Smooth muscle cell (in vitro differentiated cells): ENCODE measurements at regions not wholly inside any gene's neighbourhood (a gene's known extent, or its start where the extent isn't known, plus 50 kb on each side); places are given as distances from the start of the nearest gene placed in this dataset.
"Not testable (repeated sequence)": the region's sequence is repeated elsewhere in the genome, so short reads cannot be mapped to it uniquely, and the experiment has no call there.

ENCODE experiments used
- DNase-seq: peaks from one replicate; lab custom pipeline; 2025; ENCODE audit not compliant: unreplicated experiment; lab: John Stamatoyannopoulos, UW
- H2AFZ ChIP-seq: fragments of 200-600 bp; sonication (generic); 2 replicates; pipeline ENCODE4 v1.6.0; 2016; ENCODE audit warnings: antibody characterized with exemption, low read depth, mild to moderate bottlenecking
- H3F3A ChIP-seq: fragments of 200-600 bp; sonication (generic); 2 replicates; pipeline ENCODE4 v1.6.0; 2017; ENCODE audit warnings: antibody characterized with exemption, low read depth
- H3K27ac ChIP-seq: fragments of 200-600 bp; sonication (generic); 2 replicates; pipeline ENCODE4 v1.5.1; 2016; ENCODE audit warnings: low read depth, mild to moderate bottlenecking
- H3K27me3 ChIP-seq: fragments of 200-600 bp; sonication (generic); 2 replicates; pipeline ENCODE4 v1.6.1; 2016; ENCODE audit warnings: low read depth, mild to moderate bottlenecking
- H3K36me3 ChIP-seq: fragments of 200-600 bp; sonication (generic); 2 replicates; pipeline ENCODE4 v1.5.1; 2016; ENCODE audit warnings: low read depth
- H3K4me1 ChIP-seq: fragments of 200-600 bp; sonication (generic); 2 replicates; pipeline ENCODE4 v1.5.1; 2016; ENCODE audit warnings: low read depth
- H3K4me2 ChIP-seq: fragments of 200-600 bp; sonication (generic); 2 replicates; pipeline ENCODE4 v1.6.0; 2016; ENCODE audit warnings: mild to moderate bottlenecking
- H3K4me3 ChIP-seq: fragments of 200-600 bp; sonication (generic); 2 replicates; pipeline ENCODE4 v1.5.1; 2016; ENCODE audit warnings: mild to moderate bottlenecking
- H3K79me2 ChIP-seq: fragments of 200-600 bp; sonication (generic); 2 replicates; pipeline ENCODE4 v1.6.0; 2016; ENCODE audit warnings: low read depth, mild to moderate bottlenecking
- H3K9ac ChIP-seq: fragments of 200-600 bp; sonication (generic); 2 replicates; pipeline ENCODE4 v1.6.0; 2016; ENCODE audit warnings: low read depth
- H3K9me3 ChIP-seq: fragments of 200-600 bp; sonication (generic); replicated peaks from 2 replicates; pipeline ENCODE4 v1.5.1; 2016; ENCODE audit warnings: low read depth
- H4K20me1 ChIP-seq: fragments of 200-600 bp; sonication (generic); 2 replicates; pipeline ENCODE4 v1.6.0; 2016; ENCODE audit warnings: low read depth
- WGBS: methylation state at CpG from one replicate; pipeline ENCODE4 v1.1.7; 2016; ENCODE audit warnings: low lambda C conversion rate; 5-methylcytosine and 5-hydroxymethylcytosine counted together
- TF ChIP-seq, protein P1 (sequence below): fragments of 200-600 bp; sonication (generic); IDR thresholded peaks from 2 replicates; pipeline ENCODE4 v1.5.1; 2017; ENCODE audit warnings: borderline replicate concordance, mild to moderate bottlenecking, antibody characterized with exemption; ENCODE audit not compliant: insufficient read depth, poor library complexity, severe bottlenecking

DNA sequence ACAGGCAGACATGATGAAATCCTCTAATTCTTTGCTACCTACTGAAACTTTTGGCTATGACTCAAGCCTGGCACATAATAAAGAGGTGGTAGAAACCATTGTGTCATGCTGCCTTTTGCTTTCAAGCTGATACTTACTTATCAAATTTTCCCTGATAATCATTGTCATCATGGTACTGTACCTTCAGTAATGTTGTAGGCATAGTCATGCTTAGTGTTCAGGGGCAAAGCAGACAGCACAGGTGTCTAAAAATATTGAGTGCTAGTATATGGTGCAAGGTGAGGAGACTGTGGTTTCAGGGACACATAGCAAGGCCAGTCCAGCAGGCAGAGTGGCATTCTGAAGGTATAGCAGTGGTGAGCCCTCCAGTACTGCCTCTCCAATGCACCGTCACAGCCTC is 226.9 kb upstream of the DEPDC1 start:
- no peaks in the 10 kb centered on the region for H3K4me1 ChIP-seq
- WGBS = 69% methylated on average over 1 of the region's 1 CpG
- H3K4me3 ChIP-seq = no peak overlapping the region

DNA sequence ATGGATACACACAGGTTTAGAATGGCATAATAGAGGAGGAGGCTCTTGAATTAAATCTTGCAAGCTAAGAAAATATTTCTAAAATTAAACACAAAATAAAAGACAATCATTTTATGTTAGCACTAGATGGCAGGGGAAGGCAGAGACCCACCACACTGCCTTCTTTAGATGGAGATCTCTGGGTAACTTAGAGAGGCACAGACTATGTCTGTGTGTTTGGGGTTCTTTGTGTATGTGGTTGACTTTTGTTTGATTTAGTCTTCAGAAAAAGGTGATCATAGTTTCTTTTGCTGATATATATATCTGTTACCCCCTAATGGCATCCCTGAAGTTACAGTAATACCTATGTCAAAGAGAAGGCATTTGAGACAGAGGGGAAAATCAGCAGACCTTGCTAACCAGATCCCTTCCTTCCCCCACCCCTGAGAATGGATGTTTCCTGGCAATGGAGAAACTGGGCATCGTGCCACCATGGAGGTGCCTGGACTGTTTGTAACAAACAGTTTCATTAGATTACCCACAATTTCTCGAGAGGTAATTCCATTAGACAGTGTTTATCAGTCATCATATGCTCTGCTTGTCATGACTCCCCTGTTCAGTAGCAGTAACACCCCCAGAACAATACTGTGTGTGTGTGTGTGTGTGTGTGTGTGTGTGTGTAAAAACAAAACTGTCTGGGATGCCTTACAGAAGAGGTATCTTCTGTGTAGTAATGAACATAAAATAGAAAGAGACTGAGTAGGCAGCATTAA is 228.3 kb upstream of the DEPDC1 start:
- TF ChIP-seq, protein P1, sequence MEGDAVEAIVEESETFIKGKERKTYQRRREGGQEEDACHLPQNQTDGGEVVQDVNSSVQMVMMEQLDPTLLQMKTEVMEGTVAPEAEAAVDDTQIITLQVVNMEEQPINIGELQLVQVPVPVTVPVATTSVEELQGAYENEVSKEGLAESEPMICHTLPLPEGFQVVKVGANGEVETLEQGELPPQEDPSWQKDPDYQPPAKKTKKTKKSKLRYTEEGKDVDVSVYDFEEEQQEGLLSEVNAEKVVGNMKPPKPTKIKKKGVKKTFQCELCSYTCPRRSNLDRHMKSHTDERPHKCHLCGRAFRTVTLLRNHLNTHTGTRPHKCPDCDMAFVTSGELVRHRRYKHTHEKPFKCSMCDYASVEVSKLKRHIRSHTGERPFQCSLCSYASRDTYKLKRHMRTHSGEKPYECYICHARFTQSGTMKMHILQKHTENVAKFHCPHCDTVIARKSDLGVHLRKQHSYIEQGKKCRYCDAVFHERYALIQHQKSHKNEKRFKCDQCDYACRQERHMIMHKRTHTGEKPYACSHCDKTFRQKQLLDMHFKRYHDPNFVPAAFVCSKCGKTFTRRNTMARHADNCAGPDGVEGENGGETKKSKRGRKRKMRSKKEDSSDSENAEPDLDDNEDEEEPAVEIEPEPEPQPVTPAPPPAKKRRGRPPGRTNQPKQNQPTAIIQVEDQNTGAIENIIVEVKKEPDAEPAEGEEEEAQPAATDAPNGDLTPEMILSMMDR = no peak
- Histone ChIP-seq H3K4me1 (no peaks in the 10 kb centered on the region), H3K36me3 (no peaks in the 10 kb centered on the region), H3K4me2 (no peak overlapping the region), H3F3A (no peaks in the 10 kb centered on the region), H3K4me3 (no peak overlapping the region), H3K27ac (no peak overlapping the region), H2AFZ (no peak overlapping the region), H3K9me3 (no peaks in the 10 kb centered on the region), H3K27me3 (no peaks in the 10 kb centered on the region), H4K20me1 (no peaks in the 10 kb centered on the region), H3K79me2 (no peaks in the 10 kb centered on the region), H3K9ac (no peak overlapping the region)
- 76% methylated on average over 2 of the region's 2 CpGs for WGBS
- no peak for DNase-seq

More for the DNA sequence above, 226.9 kb upstream of the DEPDC1 start:
- DNase-seq = no peak
- H3F3A ChIP-seq = no peaks in the 10 kb centered on the region
- no peak overlapping the region for H3K9ac ChIP-seq
- H4K20me1 ChIP-seq = no peaks in the 10 kb centered on the region
- no peaks in the 10 kb centered on the region for H3K9me3 ChIP-seq
- no peak overlapping the region for H3K27ac ChIP-seq
- no peaks in the 10 kb centered on the region for H3K36me3 ChIP-seq
- H3K4me2 ChIP-seq = no peak overlapping the region
- H3K27me3 ChIP-seq = no peaks in the 10 kb centered on the region
- TF ChIP-seq, protein P1 = no peak
- H2AFZ ChIP-seq = no peak overlapping the region
- H3K79me2 ChIP-seq = no peaks in the 10 kb centered on the region

DNA sequence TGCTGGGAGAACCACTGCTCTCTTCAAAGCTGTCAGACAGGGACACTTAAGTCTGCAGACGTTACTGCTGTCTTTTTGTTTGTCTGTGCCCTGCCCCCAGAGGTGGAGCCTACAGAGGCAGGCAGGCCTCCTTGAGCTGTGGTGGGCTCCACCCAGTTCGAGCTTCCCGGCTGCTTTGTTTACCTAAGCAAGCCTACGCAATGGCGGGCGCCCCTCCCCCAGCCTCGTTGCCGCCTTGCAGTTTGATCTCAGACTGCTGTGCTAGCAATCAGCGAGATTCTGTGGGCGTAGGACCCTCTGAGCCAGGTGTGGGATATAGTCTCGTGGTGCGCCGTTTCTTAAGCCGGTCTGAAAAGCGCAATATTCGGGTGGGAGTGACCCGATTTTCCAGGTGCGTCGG is 242.6 kb upstream of the DEPDC1 start:
- not testable (repeated sequence) for H3F3A ChIP-seq, H3K9ac ChIP-seq, H3K27me3 ChIP-seq, DNase-seq, H3K79me2 ChIP-seq, H3K4me1 ChIP-seq, H3K4me3 ChIP-seq, H2AFZ ChIP-seq, H3K4me2 ChIP-seq, H4K20me1 ChIP-seq, H3K27ac ChIP-seq, H3K36me3 ChIP-seq, H3K9me3 ChIP-seq
- WGBS = 55% methylated on average over 15 of the region's 19 CpGs

DNA sequence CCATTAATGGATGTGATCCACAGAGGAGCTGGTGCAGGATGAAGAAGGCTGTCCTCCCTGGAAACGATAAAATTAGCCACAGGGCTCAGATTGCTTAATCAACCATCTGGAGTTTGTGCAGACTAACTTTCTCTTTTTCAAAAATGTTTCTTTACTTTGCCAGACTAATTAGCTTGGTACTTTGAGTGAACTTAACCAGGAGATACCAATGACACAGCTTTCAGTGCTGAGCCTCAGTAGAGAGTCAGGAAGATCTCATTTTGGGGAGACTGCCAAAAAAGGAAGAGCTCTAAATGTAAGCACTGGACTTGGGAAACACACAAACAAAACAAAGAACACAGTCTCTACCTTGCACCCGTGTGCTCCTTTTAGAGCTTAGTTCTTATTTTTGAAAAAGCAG is 248.1 kb upstream of the DEPDC1 start:
- TF ChIP-seq, protein P1 = no peak
- H3K4me3 ChIP-seq = no peak overlapping the region
- H3F3A ChIP-seq = no peaks in the 10 kb centered on the region
- no peak overlapping the region for H3K9ac ChIP-seq
- no peak overlapping the region for H2AFZ ChIP-seq
- no peak overlapping the region for H3K4me2 ChIP-seq
- DNase-seq = no peak
- H3K27me3 ChIP-seq = no peaks in the 10 kb centered on the region
- H3K27ac ChIP-seq = no peak overlapping the region
- H3K36me3 ChIP-seq = no peaks in the 10 kb centered on the region
- H3K4me1 ChIP-seq = no peaks in the 10 kb centered on the region
- no peaks in the 10 kb centered on the region for H4K20me1 ChIP-seq
- 76% methylated on average over 2 of the region's 2 CpGs for WGBS
- H3K79me2 ChIP-seq = no peaks in the 10 kb centered on the region
- H3K9me3 ChIP-seq = no peaks in the 10 kb centered on the region
